ENCODE measurements at regions not wholly inside any gene's neighbourhood (a gene's known extent, or its start where the extent isn't known, plus 50 kb on each side); places are given as distances from the start of the nearest gene placed in this dataset.
"Not testable (repeated sequence)": the region's sequence is repeated elsewhere in the genome, so short reads cannot be mapped to it uniquely, and the experiment has no call there.

DNA sequence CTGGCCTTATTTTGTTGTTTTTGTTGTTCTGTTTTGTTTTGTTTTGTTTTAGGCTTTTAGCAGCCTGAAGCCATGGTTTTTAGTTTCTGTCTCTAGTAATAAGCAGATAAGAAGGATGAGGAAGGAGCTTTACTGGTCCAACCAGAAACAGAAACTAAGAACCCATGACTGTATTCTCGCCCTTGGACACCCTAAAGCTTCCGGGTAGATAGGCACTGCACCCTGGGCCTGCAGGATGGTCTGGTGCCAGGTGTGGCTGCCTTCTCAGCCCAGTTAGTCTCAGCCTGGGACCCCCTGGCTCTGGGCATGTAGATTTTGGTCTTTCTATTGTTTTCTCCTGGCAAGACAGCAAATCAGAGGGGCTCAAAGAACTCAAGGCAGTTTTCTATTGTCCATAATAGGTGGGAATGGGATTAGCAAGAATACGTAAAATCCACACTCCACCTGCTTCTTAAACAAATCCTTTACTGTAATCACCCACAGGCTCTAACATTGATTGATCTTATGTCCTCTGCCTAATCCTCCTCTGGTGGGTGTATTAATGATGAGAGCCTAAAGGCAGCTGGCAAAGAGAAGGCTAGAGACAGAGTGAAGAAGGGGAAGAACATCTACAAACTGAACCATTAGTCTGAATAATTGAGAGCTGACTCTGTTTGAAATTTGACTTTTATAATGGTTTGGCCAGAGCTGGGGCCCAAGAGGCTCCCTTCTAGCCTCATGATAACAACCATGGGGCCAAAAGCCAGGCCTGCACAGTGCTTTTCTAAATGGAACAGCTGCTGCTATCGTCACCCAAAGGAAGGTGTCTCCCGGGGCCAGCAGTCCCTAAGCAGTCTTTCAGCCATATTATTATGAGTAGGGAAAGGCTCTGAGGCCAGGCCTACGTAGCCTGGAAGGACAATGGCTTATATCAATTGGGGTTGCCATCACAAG is 106.8 kb upstream of the ATP1A1 start:
- no peak for DNase-seq

DNA sequence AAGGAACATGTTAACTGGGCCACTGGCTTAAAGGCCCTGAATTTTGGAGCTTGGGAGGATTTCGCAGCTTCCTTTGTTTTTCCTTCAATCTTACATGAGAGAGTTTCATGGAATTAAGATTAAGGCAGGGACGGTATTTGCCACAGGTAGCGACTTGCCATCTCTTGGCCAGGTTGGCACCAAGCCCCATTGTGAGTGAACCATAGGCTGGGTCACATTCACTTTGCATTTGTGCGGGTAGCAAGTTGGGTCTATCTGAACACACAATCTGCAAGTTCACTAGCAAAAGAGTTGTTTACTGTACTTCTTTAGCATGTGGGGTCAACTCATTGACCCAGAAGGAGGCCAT is 106.2 kb upstream of the ATP1A1 start:
- DNase-seq, result no peak

DNA sequence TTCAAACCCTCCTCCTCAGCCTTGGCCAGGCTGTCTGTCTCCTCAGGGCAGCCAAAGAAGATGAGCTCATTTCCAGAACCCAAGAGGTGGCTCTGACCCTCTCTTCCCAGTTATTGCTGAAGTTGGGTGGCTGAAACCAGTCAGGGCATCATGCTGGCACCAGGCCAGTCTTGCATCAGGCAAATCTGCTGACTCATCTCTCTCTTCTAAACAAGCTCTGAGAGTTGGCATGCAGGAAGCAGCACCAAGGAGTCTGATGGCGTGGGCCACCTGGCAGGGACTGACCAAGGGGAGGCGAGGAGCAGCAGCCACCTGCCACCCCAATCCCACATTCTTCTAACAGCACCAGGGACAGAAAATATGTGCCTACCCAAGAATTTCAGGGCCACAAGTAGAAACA is 104.8 kb upstream of the ATP1A1 start:
- DNase-seq, result peak; percentile 16

DNA sequence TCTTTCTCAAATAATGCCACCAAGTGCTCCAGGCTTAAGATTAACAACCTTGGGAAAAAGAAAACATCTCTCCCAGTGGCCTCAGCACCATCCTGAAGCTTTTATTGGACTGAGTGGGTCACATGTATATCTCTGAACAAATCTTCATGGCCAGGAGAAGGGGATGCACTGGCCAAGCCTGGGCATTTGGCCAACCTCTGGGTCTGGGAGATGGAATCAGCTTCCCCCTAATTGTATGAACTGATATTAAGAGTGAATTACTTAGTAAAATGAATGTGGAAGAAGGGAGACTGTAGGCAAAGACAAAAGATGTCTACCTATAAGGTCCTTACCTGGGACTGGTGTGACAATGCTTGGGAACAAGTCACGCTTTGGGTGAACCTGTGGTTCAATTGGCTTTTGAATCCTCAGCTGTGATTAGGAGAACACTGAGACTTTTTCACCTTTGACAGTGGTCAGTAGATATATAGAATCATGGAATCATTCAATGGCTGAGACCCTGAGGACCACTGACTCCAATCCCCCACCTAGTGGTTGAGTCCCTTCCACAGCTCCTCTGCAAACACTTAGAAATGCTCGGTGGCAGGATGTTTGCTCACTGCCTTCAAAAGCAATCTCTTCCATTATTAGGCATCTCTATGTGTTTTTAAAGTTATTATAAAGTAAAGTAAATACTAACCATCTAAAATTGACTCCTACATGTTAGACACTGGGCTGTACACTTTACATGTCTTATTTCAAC is 102.6 kb upstream of the ATP1A1 start:
- DNase-seq, result no peak

DNA sequence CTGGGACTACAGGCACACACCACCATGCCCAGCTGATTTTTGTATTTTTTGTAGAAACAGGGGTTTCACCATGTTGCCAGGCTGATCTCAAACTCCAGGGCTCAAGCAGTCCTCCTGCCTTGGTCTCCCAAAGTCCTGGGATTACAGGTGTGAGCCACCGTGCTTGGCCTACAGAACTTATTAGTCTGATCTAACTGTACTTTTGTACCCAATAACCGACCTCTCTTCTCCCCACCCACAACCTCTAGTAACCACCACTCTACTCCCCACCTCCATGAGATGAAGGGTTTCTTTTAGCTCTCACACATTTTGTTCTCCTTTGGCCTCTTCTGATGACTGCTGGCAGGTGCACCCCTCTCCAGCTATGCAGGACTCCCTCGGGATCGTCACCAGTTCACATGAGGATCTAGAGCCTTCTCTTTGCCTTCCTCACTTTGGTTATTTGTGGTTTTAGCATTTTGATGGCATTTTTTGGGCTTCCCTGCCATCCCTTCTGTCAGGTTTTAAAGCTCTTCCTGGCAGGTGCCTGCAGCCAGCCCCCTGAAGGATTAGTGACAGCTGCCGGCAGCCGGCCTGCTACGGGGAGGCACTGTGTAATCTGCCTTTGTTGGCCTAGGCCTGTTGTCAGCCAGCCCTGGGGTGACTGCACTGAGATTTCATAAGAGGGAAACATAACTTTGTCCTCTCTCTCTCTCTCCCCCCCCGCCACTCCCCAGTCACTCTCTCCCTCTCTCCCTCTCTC is 99.8 kb upstream of the ATP1A1 start:
- no peak for DNase-seq

DNA sequence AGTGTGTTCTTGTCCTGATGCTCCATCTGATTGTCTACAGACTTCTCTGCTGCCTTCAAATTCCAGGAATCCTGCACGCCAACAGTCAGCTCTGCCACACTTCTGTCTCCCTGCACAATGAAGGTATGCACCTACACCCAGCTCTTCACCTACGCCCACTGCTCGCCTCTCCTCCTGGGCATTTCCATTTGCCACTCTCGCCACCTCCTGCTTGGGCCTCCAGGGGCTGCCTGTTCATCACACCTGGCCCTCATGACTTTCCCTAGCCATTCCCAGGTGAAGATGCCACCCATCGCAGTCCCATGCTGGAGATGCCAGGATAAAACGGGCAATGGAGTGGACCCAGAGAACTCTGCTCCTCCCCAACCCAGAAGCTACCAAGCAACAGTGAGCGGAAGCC is 96.5 kb upstream of the ATP1A1 start:
- DNase-seq, result no peak

DNA sequence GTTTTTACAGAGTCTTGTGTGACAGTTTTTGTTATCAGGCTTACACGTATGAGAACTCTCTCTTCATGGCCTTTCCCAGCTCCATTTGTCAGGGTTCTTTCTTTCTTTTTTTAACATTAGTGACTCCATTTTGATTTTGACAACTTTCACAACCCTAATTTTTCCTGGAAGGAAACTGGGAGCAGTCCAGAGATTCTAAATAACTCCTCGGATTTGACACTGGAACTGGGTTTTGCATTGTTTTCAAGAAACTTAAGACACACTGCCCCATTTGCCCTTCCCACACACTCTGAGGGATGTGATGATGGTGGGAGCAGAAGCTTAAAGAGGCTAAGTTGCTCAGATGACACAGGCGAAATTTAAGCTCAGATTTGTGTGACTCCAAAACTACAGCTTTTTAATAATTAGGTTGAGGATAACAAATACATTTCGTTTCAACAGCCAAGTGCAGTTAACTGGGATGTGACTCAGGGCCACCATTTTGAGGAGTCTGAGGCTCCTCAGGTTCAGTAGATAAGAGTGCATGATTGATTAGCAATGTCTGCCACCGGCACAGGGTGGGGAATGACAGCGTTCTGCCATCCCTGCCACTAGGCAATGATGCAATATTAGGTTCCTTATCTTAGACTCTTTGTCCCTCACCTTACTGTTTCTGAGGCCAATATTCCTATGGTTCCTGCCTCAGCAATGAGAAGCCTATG is 95.1 kb upstream of the ATP1A1 start:
- no peak for DNase-seq

DNA sequence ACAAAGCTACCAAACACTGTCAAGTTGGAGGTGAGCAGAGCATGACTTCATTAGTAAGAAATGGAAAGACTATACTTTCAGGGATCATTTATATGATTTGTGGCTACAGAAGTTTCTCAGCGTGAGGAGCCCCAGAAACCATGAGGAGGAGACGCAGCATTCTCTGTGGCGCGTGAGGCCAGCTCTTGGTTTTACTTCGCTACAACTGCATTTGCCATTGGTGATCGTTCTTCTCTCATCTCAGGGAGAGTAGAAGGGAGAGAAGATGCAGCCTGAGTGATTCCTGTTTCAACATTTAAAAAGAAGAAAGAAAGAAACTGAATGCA is 94.5 kb upstream of the ATP1A1 start:
- DNase-seq, result no peak

DNA sequence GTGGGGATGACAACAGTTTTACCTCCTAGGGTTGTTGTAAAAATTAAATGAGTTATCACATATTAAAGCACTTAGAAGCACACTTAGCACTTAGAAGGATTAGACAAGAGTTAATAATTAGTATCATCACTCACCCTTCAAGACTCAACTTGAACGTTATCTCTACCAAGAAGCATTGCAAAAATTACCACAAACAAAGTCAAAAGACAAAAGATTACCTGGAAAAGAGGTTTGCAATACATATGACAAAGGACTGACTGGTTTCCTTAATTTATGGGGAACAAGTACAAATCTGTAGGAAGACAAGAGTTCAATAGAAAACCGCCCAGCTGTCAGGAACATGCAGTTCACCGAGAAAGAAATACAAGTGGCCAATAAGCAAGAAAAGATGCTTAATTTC is 93.3 kb upstream of the ATP1A1 start:
- no peak for DNase-seq

DNA sequence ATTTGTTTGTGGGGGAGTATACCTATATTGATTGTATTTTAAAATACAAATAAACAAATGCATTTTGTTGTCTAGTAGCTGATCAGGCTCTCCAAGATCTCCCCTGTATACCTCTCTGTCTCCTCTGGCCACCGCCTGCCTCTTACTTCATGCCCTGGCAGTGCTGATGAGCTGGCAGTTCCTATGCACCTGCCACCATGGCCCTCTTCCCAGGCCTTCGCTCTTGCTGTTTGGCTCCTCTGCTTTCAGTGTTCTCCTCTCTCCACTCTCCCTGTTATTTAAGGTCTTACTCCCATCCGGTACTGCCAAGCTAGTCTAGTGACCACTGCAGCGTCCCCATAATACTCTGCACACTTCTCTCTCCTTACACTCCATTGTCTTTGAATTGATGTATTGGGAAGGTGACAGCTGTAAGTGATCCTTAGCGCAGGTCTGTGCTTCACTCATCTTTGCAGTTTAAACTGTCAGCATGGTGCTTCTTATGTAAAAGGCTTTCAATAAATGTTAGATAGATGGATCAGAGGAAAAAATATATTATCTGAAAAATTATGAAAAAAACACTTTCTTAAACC is 88.1 kb upstream of the ATP1A1 start:
- no peak for DNase-seq

DNA sequence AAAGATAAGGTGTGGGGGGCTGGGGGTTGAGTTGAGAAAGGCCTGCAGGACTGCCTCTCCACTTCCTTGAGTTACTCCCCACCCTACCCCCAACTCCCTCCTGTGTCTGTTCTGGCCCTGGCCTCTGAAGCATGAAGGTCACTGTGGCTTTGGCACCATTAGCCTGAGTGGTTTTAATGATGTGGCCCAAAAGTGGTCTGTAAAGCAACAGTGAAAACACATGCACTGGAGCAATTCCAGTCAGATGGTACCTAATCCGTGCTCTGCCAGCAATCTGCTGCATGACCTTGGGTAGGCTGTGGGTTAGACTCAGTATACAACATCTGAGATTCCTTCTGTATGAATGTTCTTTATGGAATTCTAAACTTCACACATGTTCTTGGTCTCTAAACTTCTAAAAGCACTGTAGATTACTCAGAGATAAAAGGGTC is 86.5 kb upstream of the ATP1A1 start:
- DNase-seq, result no peak

DNA sequence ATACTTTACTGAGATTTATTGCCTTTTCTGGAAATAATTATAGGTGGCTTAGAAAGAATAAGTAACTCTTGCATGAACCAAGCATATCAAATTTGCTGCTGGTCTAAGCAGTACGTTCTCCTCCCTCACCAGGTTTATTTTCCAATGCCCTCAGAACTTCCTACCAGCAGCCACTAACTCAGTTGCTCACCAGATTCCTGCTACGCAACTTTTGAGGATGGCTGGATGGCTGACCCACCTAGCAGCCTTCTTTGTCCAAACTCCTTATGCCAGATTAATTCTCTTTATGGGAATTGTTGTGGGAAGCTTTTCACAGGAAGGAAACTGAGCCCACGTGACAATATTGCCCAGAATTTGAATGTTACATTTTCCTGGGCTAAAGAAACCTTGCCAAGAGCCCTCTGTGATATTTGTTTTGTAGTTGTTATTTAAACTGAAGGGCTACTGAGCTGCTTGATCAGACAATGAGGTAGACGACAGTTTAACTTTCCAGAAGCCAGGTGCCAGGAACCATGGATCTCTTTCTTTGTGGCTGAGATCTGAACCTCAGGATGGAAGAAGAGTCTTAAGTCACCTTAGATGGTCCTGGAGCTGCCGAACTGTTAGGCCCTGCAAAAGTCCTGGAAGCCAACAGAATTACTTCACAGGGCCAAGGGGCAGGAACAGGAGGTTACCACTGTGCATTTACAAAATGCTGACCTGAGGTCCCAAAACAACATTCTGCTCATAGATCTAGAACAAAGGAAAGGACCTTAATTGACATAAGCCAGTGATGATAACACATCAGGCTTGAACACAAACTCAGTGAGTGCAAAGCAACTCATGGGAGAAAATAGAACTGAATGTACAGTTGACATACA is 85.5 kb upstream of the ATP1A1 start:
- no peak for DNase-seq

DNA sequence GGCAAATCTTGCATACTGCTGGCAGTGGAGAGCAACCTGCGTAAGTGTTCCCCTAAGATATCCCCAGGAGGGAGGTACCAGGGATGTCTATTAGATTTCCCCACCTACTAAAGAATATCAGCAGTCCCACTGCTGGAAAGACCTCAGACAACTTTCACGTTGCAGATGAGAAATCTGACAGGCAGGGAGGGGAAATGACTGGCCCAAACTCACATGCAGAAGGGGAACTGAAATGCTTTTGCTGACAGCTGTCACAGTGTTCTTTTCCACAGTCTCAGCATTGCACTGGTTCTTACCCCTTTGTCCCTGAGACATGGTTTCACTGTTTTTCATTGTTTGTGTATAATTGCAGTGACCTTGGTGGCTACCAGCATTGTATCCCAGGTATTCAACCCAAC is 84.8 kb upstream of the ATP1A1 start:
- DNase-seq, result no peak

DNA sequence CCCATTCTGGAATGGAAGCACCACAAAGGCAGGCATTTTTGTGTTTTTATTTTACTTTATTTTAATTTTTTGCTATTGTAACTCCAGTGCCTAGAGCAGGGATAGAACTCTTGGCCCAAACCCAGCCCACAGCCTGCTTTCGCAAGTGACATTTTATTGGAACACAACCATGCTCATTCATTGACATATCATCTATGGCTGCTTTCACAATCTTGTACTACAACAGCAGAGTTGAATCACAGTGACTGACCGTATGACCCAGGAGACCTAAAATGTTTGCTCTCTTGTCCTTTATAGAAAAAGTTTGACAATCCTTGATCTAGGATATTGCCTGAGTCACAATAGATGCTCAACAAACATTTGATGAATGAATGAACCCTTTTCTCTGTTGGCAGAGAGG is 83.9 kb upstream of the ATP1A1 start:
- no peak for DNase-seq

DNA sequence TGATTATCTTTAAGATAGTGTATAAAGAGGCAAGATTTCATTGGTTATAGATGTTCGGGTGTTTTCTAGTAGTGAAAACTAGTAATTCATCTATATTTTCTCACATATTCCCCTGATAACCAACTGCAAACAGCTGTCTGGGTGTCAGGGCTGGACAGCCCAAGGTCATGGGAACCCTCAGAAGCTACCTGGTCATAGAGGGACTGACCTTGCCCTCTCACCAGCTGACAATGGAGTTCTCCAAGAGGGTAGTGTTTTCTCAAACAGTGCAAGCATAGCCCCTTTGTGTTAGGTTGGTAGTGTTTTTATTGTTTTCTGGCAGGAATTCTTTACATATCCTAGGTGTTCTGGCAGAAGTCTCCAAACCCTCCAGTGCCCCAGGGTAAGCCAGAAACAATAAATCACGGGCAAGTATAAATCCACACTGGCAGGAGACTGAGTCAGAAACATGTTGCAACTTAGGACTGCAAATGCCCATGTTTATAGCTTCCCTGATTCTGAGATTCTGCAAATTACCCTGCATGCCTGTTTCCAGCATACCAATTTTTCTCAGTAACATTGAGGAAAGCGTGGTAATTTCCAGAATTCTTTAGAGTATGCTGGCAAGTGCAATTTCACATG is 82.8 kb upstream of the ATP1A1 start:
- no peak for DNase-seq

DNA sequence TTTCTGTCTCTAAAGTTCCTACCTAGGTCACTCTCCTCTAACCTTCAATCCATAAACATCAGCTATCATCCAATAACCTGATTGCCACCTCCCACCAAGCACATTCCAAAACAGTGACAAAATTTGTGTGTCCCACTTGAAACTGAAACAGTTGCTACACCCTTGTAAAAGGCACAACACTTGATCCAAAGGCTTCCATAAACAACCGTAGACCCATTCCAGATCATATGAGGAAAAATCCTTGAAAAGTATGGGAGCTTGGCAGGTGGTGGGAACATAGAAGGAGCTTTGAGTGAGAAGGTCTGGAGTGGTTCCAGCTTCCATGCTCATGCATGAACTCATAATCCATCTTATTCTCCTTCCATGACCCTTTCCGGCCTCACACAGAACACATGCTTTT is 82.0 kb upstream of the ATP1A1 start:
- no peak for DNase-seq

DNA sequence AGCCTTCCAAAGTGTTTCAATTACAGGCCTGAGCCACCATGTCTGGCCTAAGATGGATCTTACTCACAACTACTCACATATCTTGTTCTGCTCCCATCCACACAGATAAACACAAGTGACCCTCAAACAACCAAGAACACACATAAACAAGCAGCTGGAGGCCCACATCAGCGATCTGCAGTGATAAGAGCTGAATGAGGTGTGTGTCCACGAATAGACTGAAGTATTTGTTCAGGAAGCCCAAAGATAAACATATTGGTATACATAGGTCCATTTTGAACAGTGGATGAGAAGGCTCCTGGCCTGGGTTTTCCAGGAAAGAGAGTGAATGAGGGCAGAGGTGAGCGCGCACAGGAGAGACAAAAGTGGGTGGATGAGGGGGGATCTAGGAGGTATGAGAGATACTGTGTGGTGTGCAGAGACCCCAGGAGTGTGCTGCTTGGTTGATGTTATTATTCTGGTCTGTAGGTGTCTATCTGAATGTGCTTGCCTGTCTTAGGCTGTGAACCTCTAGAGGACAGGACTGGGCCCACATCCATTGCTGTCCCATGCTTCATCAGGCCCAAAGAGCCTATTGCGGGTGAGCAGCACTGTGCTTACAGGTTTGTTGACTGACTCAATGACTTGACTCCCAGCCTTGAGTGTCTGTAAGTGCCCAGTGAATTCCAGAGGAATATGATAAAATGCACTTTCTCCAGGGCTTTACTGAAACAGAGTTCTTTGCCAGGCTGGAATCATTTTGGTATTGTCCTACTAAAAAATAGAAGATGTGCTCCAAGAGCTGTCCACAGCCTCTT is 79.9 kb upstream of the ATP1A1 start:
- no peak for DNase-seq

DNA sequence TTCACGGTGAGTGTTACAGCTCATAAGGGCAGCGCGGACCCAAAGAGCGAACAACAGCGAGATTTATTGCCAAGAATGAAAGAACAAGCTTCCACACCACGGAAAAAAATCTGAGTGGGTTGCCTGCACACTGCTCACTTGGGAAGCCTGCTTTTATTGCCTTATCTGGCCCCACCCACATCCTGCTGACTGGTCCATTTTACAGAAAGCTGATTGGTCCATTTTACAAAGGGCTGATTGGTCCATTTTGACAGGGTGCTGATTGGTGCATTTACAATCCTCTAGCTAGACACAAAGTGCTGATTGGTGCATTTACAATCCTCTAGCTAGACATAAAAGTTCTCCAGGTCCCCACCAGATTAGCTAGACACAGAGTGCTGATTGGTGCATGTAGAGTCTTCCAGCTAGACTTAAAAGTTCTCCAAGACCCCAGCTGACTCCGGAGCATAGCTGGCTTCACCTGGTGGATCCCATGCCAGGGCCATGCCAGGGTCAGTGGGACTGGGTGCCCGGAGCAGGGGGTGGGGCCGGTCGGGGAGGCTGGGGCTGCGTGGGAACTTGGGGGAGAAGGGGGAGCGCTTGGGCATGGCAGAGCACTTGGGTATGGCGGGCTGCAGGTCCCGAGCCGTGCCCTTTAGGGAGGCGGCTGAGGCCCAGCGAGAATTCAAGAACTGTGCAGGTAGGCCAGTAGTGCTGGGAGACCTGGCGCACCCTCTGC is 75.4 kb upstream of the ATP1A1 start:
- no peak for DNase-seq

DNA sequence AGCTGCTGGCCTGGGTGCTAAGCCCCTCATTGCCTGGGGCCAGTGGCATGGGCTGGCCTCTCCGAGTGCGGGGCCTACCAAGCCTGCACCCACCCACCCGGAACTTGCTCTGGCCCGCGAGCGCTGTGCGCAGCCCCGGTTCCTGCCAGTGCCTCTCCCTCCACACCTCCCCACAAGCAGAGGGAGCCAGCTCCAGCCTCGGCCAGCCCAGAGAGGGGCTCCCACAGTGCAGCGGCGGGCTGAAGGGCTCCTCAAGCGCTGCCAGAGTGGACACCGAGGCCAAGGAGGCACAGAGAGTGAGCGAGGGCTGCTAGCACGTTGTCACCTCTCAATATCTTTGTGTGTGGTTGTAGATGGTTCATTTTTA is 74.8 kb upstream of the ATP1A1 start:
- not testable (repeated sequence) for DNase-seq

DNA sequence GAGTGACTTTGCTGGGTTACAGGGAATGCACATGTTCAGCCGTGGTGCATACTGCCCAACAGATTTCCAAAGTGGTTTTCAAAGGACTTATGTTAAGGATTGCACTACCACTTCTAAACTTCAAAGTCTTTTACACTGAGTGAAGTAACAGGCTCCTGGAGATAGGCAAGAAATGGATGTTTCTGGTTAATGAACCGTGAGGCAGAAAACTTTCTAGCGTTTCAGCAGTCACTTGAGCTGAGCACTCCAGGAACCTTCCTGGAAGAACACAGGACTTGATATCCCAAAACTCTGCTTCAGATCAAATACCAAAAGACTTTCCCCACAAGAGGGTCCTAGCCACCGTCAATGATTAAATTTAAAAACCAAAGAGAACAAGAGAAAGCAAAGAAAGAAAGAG is 74.3 kb upstream of the ATP1A1 start:
- DNase-seq, result no peak

Measured in dermis blood vessel endothelial cell (primary cell).